HepG2 (cell line): ENCODE measurements at regions not wholly inside any gene's neighbourhood (a gene's known extent, or its start where the extent isn't known, plus 50 kb on each side); places are given as distances from the start of the nearest gene placed in this dataset.

Experiments used
- MAFK ChIP-seq, 2 experiments: IDR thresholded peaks in 1 of 2; conservative IDR thresholded peaks in 1 of 2; 2 replicates each; pipeline ENCODE4 v1.6.1; 2011; ENCODE audit warnings: improper control_type of control experiment in 2 of 2, low read length in 2 of 2
- SMARCC2 ChIP-seq: fragments of 450-650 bp; IDR thresholded peaks from 2 replicates; pipeline ENCODE4 v1.6.1; 2017; ENCODE audit warnings: antibody characterized with exemption, mild to moderate bottlenecking
- ZNF781 ChIP-seq: sonication (generic); formaldehyde crosslinking; IDR thresholded peaks from 2 replicates; pipeline ENCODE4 v1.5.1; 2020; ENCODE audit warnings: borderline replicate concordance, mild to moderate bottlenecking, missing genetic modification reagents; ENCODE audit errors: not compliant biosample characterization

GRCh38 chr3:18652781-18653180 is 227.6 kb upstream of the SATB1 start:
- TF ChIP-seq ZNF781 (CRISPR knock-in tag) (no peak), SMARCC2 (no peak), MAFK (conservative IDR thresholded peaks at IDR 0.05 in 1 of 2, IDR thresholded peaks at IDR 0.05 in 1 of 2; ENCODE audit: low read length in 2 of 2) (no peak)
